ENCODE measurements at regions not wholly inside any gene's neighbourhood (a gene's known extent, or its start where the extent isn't known, plus 50 kb on each side); places are given as distances from the start of the nearest gene placed in this dataset.

GRCh38 chr14:83172363-83172762 is 1638.7 kb upstream of the SEL1L start:
- TF ChIP-seq CTCF (IDR thresholded peaks at IDR 0.05; ENCODE audit: borderline replicate concordance, extremely low read depth, low read length, poor library complexity, severe bottlenecking), result no peak
- no peak for TF ChIP-seq EZH2 (IDR thresholded peaks at IDR 0.05; ENCODE audit: borderline replicate concordance, low read depth, low read length, severe bottlenecking)

Measured in DND-41 (cell line).